ENCODE measurements at regions not wholly inside any gene's neighbourhood (a gene's known extent, or its start where the extent isn't known, plus 50 kb on each side); places are given as distances from the start of the nearest gene placed in this dataset.

DNA sequence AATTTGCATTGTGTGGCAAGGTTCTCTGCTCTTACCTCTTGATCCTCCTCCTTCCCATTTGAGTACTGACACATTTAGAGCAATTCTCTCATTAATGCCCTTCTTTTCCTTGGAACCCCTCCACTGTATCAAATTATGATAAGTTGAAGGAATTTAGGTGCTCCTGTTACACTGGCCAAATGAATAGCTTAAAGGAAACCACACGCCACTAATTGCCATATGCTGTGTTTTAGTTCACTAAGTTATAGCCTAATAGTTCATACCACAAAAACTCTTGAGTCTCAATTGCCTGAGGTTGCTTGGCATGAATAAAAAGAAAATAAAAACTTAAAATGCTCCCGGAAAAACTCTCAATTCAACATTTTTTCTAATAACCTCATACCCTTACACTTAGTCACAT lies 1239.3 kb downstream of the EPHA7 start:
- Mint-ChIP-seq H3K9me3 (peaks cover 15% of the 10 kb centered on the region), H3K27me3 (no peaks in the 10 kb centered on the region), H3K4me1 (no peaks in the 10 kb centered on the region), H3K4me3 (no peak overlapping the region), H3K27ac (no peak overlapping the region), H3K36me3 (ENCODE audit: low read depth) (no peaks in the 10 kb centered on the region)
- no peak for ATAC-seq (replicated peaks)

DNA sequence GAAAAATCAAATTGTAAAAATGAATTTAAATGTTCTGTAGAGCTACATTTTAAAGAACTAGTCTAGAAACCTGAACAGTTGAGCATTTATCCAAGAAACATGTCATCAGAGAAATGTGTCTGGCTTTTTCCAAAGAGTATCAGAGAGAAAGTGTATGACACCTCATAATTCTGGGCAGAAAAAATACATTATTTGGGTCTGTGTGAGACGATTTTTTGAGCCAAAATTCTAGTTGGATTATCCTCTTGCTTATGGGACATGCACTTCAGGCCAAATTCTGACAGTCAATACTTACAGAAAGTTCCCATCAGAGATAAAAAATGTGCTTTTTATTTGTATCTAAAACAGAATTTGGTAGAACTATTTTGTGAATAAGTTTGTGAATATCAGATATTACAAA lies 1242.7 kb downstream of the EPHA7 start:
- no peaks in the 10 kb centered on the region for H3K36me3 Mint-ChIP-seq (ENCODE audit: low read depth)
- H3K9me3 Mint-ChIP-seq: peaks cover 15% of the 10 kb centered on the region
- H3K4me3 Mint-ChIP-seq: no peak overlapping the region
- ATAC-seq (replicated peaks): no peak
- H3K4me1 Mint-ChIP-seq: no peaks in the 10 kb centered on the region
- no peaks in the 10 kb centered on the region for H3K27me3 Mint-ChIP-seq
- no peak overlapping the region for H3K27ac Mint-ChIP-seq

DNA sequence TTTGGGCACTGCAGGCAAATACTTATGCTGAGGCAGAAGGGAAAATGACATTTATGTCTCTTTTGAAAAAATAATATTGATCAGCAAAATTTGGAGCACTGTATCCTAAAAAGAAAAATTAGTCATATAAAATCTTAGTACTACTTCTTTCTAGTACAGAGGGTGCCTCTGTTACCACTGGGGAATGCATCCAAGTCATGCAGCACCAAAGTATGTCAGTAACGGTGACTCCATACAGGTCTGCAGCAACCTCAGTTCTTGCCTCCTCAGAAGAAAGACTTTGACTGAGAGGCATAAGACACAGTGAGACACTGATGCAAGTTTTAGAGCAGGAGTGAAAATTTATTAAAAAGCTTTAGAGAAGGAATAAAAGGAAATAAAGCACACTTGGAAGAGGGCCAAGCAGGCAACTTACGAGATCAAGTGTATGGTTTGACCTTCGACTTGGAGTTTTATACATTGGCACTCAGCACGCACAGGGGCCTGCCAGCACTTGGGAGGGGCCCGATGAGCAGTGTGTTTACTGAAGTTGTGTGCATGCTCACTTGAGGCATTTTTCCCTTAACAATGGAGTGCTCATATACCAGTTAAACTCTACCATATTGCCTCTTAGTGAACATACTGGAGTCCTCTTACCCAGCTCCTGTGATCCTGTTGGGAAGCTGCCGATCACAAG lies 1244.8 kb downstream of the EPHA7 start:
- no peaks in the 10 kb centered on the region for H3K36me3 Mint-ChIP-seq (ENCODE audit: low read depth)
- H3K9me3 Mint-ChIP-seq: peaks cover 11% of the 10 kb centered on the region
- H3K4me1 Mint-ChIP-seq: no peaks in the 10 kb centered on the region
- H3K27me3 Mint-ChIP-seq: no peaks in the 10 kb centered on the region
- ATAC-seq (replicated peaks): no peak
- H3K4me3 Mint-ChIP-seq: no peak overlapping the region
- no peak overlapping the region for H3K27ac Mint-ChIP-seq

DNA sequence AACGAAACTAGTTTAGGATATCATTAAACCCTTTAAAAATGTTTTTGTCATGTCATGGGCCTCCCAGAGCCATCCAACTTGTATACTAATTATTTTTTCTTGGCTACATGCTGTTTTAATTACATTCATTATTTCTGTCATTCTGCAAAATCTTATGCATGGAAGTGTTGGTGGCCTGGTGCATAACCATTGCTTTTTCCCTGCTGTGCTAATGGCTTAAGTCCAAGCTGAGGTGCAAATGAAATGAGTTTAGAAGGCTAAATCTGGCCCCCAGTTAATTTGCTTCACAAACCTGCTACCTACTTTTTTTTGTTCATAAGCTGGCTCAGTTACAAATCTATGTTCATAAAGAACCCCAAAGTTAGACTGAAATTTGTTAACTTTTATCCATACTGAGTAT lies 1249.9 kb downstream of the EPHA7 start:
- Mint-ChIP-seq H3K9me3 (peaks cover 3% of the 10 kb centered on the region), H3K36me3 (ENCODE audit: low read depth) (no peaks in the 10 kb centered on the region), H3K4me3 (no peak overlapping the region), H3K27ac (no peak overlapping the region), H3K4me1 (no peaks in the 10 kb centered on the region), H3K27me3 (no peaks in the 10 kb centered on the region)
- no peak for ATAC-seq (replicated peaks)

DNA sequence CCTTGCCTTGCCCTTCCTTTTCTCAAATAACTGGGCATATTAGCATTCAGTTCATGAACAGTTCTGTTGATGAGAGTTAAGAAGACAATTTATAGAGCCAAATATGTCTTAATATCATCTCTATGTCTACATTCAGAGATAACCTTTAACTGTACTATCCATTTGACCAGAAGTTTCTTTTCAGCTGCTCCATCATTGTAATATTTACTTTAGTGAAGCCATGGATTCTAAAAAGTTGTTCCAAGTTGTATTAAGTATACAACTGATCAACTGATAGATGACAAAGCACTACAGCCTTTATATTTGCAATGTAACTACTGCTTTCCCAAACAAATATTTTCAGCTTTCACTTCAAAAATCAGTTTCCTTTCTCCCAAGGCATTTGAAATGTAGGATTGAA lies 1252.7 kb downstream of the EPHA7 start:
- Mint-ChIP-seq H3K36me3 (ENCODE audit: low read depth) (no peaks in the 10 kb centered on the region), H3K4me3 (no peak overlapping the region), H3K27me3 (no peaks in the 10 kb centered on the region), H3K4me1 (no peaks in the 10 kb centered on the region), H3K9me3 (peaks cover 6% of the 10 kb centered on the region), H3K27ac (no peak overlapping the region)
- ATAC-seq (replicated peaks): no peak

DNA sequence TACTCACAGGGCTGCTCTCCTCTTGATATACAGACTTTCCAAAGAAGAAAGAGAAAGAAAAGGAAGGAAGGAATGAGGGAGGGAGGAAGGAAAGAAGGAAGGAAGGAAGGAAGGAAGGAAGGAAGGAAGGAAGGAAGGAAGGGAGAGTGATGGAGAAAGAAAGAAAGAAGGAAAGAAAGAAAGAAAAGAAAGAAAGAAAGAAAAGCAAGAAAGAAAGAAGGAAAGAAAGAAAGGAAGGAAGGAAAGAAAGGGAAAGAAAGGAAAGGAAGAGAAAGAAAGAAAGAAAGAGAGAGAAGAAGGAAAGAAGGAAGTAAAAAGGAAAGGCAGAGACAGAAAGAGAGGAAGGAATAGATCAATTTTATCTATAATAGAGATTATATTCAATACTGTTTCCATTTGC lies 1257.4 kb downstream of the EPHA7 start:
- H3K4me1 Mint-ChIP-seq: no peaks in the 10 kb centered on the region
- no peak for ATAC-seq (replicated peaks)
- no peak overlapping the region for H3K27ac Mint-ChIP-seq
- no peaks in the 10 kb centered on the region for H3K36me3 Mint-ChIP-seq (ENCODE audit: low read depth)
- H3K27me3 Mint-ChIP-seq: no peaks in the 10 kb centered on the region
- peaks cover 8% of the 10 kb centered on the region for H3K9me3 Mint-ChIP-seq
- no peak overlapping the region for H3K4me3 Mint-ChIP-seq

DNA sequence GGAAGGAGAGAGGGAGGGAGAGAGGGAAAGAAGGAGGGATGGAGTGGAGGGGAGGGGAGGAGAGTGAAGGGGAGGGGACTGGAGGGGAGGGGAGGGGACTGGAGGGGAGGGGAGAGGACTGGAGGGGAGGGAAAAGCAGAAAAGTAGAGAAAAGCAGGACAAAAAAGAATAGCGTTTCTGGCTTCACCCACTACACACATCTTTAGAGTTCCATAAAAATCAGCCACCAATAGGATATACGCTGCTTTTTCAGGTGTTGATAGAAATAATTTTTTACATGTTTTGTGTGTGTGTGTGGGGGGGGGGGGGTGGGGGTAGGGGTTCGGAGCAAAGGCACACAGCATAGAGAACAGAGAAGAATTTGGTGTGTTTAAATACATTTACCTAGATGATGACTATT lies 1259.1 kb downstream of the EPHA7 start:
- no peak overlapping the region for H3K4me3 Mint-ChIP-seq

DNA sequence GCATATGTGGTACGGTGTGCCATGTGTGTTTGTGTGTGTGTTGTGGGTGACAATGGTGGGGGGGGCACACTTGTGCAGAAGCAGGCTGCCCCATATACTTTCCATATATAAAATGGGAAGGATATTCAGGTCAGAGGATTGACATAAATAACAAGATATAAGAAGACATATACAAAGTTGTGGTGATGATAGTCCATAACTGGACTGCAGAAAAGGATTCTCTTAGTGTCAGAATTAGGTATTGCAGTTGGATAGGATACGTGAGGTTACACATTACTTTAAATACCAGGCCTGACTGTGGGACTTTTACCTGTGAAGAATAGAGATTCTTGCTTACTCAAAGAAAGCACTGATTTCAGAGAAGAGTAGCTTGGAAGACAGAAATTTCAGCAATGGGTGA lies 1260.3 kb downstream of the EPHA7 start:
- no peak overlapping the region for H3K27ac Mint-ChIP-seq
- H3K36me3 Mint-ChIP-seq (ENCODE audit: low read depth): no peaks in the 10 kb centered on the region
- H3K4me1 Mint-ChIP-seq: no peaks in the 10 kb centered on the region
- no peaks in the 10 kb centered on the region for H3K27me3 Mint-ChIP-seq
- no peak overlapping the region for H3K4me3 Mint-ChIP-seq
- peaks cover 8% of the 10 kb centered on the region for H3K9me3 Mint-ChIP-seq
- ATAC-seq (replicated peaks): no peak

More for the DNA sequence above, 1259.1 kb downstream of the EPHA7 start:
- H3K4me1 Mint-ChIP-seq: no peaks in the 10 kb centered on the region
- no peaks in the 10 kb centered on the region for H3K36me3 Mint-ChIP-seq (ENCODE audit: low read depth)
- no peaks in the 10 kb centered on the region for H3K27me3 Mint-ChIP-seq
- H3K9me3 Mint-ChIP-seq: peaks cover 8% of the 10 kb centered on the region
- no peak overlapping the region for H3K27ac Mint-ChIP-seq
- no peak for ATAC-seq (replicated peaks)

DNA sequence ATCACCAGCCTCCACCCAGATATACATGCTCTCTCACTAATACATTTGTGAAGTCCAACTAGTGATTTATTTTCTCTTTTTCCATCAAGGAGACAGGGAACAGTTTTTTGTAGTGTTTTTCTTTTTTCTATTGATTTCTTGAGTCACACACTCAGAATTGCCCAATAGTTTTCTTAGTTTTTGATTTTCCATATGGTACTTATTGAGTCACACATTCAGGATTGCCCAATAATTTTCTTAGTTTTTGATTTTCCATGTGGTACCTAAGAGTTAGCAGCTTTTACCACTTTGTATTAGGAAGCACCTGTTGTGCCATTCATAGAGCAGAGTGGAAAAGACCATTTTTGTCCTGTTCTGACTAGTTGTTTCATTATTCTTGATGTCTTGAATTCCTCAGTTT lies 1268.8 kb downstream of the EPHA7 start:
- H3K9me3 Mint-ChIP-seq: peaks cover 6% of the 10 kb centered on the region
- no peak overlapping the region for H3K4me3 Mint-ChIP-seq
- no peaks in the 10 kb centered on the region for H3K27me3 Mint-ChIP-seq
- no peak for ATAC-seq (replicated peaks)
- H3K36me3 Mint-ChIP-seq (ENCODE audit: low read depth): no peaks in the 10 kb centered on the region
- H3K4me1 Mint-ChIP-seq: no peaks in the 10 kb centered on the region
- no peak overlapping the region for H3K27ac Mint-ChIP-seq

DNA sequence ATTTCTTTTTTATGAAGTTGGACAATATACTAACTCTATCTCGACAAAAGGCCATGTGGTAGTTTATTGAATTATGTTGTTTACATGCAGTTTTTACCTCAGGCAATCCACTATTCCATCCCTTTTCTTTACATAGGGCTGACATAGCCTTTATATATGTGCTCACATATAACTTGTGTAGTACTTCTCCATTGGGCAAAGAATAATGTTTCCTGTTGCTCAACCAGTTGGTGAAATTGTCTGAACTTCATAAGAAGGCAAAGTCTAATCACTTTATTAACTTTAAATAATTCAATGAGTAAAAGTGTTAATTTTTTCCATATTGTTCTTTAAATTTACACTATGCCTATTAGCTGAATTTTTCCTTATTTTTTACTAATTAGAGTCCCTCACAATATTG lies 1272.1 kb downstream of the EPHA7 start:
- Mint-ChIP-seq H3K9me3 (peaks cover 15% of the 10 kb centered on the region), H3K4me3 (no peak overlapping the region), H3K36me3 (ENCODE audit: low read depth) (no peaks in the 10 kb centered on the region), H3K27ac (no peak overlapping the region), H3K4me1 (no peaks in the 10 kb centered on the region), H3K27me3 (no peaks in the 10 kb centered on the region)
- no peak for ATAC-seq (replicated peaks)

DNA sequence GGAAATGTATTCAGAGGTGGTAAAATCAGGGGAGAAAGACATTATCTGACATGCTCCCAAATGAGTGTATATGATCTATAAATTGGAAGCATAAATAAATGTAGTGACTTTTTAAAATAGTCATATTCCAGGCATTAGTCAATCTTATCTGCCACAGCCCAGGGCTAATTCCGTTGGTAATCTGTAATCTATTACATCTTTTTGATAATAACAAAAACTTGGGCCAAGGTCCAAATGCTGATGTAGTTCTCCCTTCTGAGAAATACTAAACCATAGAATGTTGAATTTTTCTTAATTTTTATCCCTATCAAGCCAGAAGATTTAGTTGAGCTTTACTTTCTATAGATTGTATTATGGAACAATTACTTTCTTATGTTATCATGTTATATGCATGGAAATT lies 1279.8 kb downstream of the EPHA7 start:
- ATAC-seq (replicated peaks): no peak
- no peaks in the 10 kb centered on the region for H3K27me3 Mint-ChIP-seq
- H3K4me3 Mint-ChIP-seq: no peak overlapping the region
- H3K36me3 Mint-ChIP-seq (ENCODE audit: low read depth): no peaks in the 10 kb centered on the region
- H3K9me3 Mint-ChIP-seq: peaks cover 21% of the 10 kb centered on the region
- H3K4me1 Mint-ChIP-seq: no peaks in the 10 kb centered on the region
- no peak overlapping the region for H3K27ac Mint-ChIP-seq

DNA sequence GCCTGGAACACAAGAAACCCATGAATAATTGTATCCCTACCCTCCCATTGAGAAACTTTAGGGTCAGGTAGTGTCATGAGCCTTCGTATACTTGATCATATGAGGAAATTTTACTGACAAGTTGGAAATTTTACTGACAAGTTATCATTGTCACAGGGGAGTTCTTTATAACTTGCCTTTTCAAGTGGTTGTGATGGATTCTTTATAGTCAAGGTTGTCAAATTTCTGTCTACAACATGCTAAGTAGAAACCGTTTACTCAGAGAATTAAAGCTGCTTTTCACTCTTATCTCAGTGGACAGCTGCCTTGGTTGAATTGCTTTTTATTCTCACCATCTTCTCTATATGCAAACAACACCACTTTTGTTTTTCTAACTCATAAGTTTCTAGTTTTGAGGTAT lies 1286.4 kb downstream of the EPHA7 start:
- Mint-ChIP-seq H3K9me3 (peaks cover 18% of the 10 kb centered on the region), H3K27me3 (no peaks in the 10 kb centered on the region), H3K27ac (no peak overlapping the region), H3K36me3 (ENCODE audit: low read depth) (no peaks in the 10 kb centered on the region), H3K4me1 (no peaks in the 10 kb centered on the region), H3K4me3 (no peak overlapping the region)
- ATAC-seq (replicated peaks): no peak

DNA sequence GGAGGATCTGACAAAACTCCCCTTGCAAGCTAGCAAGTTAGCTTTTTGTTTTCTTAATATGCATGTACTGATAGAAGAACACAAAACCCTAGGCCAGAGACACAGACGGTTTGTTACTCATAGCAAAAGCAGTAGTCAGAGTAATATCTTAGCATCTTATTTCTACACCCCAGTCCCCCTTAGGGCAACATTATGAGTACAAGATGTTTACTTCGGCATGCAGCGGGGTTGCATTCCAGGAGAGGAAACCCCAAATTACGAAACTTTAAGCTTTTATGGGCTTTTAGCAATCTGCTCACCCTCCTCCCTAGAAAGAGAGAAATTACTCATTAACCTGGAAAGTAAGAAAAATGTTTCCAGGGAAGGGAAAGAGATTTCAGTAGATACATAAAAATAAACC lies 1286.9 kb downstream of the EPHA7 start:
- H3K4me3 Mint-ChIP-seq: no peak overlapping the region
- ATAC-seq (replicated peaks): no peak
- H3K36me3 Mint-ChIP-seq (ENCODE audit: low read depth): no peaks in the 10 kb centered on the region
- peaks cover 16% of the 10 kb centered on the region for H3K9me3 Mint-ChIP-seq
- H3K27me3 Mint-ChIP-seq: no peaks in the 10 kb centered on the region
- no peak overlapping the region for H3K27ac Mint-ChIP-seq
- H3K4me1 Mint-ChIP-seq: no peaks in the 10 kb centered on the region

DNA sequence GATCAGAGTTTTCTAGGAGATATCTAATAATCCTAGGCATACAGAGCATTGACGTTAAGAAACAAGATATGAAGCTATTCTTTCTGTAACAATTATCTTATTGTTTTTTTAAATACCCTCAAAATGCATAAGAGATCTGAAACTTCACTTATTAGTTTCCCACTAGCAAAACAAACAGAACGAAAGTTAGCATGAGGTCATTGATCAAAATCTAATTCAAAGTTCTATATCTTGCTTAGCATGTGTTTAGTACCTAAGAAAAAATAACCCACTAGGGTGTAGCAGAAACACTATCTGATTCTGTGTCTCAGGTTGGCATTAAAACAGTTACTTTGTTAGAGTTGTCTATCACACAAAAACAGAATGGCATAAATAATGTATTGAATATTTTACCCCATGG lies 1288.4 kb downstream of the EPHA7 start:
- peaks cover 20% of the 10 kb centered on the region for H3K9me3 Mint-ChIP-seq
- H3K4me3 Mint-ChIP-seq: no peak overlapping the region
- H3K4me1 Mint-ChIP-seq: no peaks in the 10 kb centered on the region
- H3K27ac Mint-ChIP-seq: no peak overlapping the region
- H3K36me3 Mint-ChIP-seq (ENCODE audit: low read depth): no peaks in the 10 kb centered on the region
- ATAC-seq (replicated peaks): no peak
- H3K27me3 Mint-ChIP-seq: no peaks in the 10 kb centered on the region

DNA sequence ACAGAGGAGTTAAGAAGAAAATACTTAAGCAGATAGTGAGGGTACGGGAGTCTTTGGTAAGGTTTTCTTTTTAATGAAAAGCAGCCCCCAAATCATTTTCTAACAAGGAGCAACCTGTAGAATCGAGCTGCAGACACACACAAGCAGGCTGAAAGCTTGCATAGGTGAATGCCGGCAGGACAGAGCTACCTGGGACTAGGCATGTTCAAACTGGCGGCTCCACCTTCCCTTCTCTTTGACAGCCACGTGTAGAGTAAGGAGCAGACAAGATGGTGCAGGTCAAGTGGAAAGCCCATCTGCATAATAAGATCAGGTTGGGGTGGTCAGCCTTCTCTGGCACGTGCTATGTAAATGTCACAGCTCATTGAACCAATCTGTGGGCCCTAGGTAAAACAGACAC lies 1292.4 kb downstream of the EPHA7 start:
- Mint-ChIP-seq H3K27ac (no peak overlapping the region), H3K27me3 (no peaks in the 10 kb centered on the region), H3K36me3 (ENCODE audit: low read depth) (no peaks in the 10 kb centered on the region), H3K4me3 (no peak overlapping the region), H3K9me3 (peaks cover 16% of the 10 kb centered on the region), H3K4me1 (no peaks in the 10 kb centered on the region)
- no peak for ATAC-seq (replicated peaks)

DNA sequence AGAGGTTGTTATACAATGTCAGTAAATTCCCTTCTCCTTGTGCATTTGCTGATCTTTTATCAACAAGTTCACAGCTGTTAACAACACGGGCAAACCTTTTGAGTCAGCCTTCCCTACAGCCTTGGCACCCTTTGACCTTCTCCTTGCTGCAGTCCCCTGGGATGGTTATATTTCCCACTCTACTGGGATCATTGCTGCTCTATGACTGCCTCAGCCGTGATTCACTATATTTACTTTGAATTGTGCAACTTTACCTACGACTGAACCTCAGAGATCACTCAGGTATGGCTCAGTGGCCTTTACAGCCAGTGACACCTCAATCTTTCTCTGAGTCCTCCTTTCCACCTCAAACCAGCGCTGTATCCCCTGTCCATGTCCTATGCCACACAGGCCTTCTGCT lies 1293.3 kb downstream of the EPHA7 start:
- H3K4me1 Mint-ChIP-seq: no peaks in the 10 kb centered on the region
- H3K36me3 Mint-ChIP-seq (ENCODE audit: low read depth): no peaks in the 10 kb centered on the region
- ATAC-seq (replicated peaks): no peak
- no peak overlapping the region for H3K4me3 Mint-ChIP-seq
- peaks cover 16% of the 10 kb centered on the region for H3K9me3 Mint-ChIP-seq
- no peak overlapping the region for H3K27ac Mint-ChIP-seq
- H3K27me3 Mint-ChIP-seq: no peaks in the 10 kb centered on the region
